HEK293T (cell line): ENCODE measurements at regions not wholly inside any gene's neighbourhood (a gene's known extent, or its start where the extent isn't known, plus 50 kb on each side); places are given as distances from the start of the nearest gene placed in this dataset.

Experiments used
- ARNT ChIP-seq: fragments of 450-650 bp; IDR thresholded peaks from 2 replicates; pipeline ENCODE4 v1.6.1; 2017; ENCODE audit warnings: mild to moderate bottlenecking
- BHLHE40 ChIP-seq: fragments of 450-650 bp; IDR thresholded peaks from 2 replicates; pipeline ENCODE4 v1.6.1; 2016; ENCODE audit warnings: mild to moderate bottlenecking, moderate library complexity, borderline replicate concordance
- CTBP1 ChIP-seq: fragments of 450-650 bp; IDR thresholded peaks from 2 replicates; pipeline ENCODE4 v1.6.1; 2016; ENCODE audit warnings: borderline replicate concordance
- FOXK2 ChIP-seq: fragments of 450-650 bp; IDR thresholded peaks from 2 replicates; pipeline ENCODE4 v1.6.1; 2016; ENCODE audit warnings: mild to moderate bottlenecking
- FOXM1 ChIP-seq: fragments of 450-650 bp; IDR thresholded peaks from 2 replicates; pipeline ENCODE4 v1.6.1; 2017; ENCODE audit warnings: mild to moderate bottlenecking, borderline replicate concordance
- LEF1 ChIP-seq: fragments of 450-650 bp; IDR thresholded peaks from 2 replicates; pipeline ENCODE4 v1.6.1; 2017; ENCODE audit warnings: mild to moderate bottlenecking, borderline replicate concordance
- SP1 ChIP-seq: fragments of 450-650 bp; IDR thresholded peaks from 2 replicates; pipeline ENCODE4 v1.6.1; 2017

GRCh38 chr1:193736507-193736906, 550.1 kb upstream of the B3GALT2 start:
- TF ChIP-seq FOXM1 (no peak), CTBP1 (no peak), BHLHE40 (no peak), LEF1 (no peak), FOXK2 (no peak), SP1 (no peak), ARNT (no peak)
